ENCODE measurements at regions not wholly inside any gene's neighbourhood (a gene's known extent, or its start where the extent isn't known, plus 50 kb on each side); places are given as distances from the start of the nearest gene placed in this dataset.
A peak's percentile ranks its signal among the peaks of the same experiment; 100 is the strongest.

DNA sequence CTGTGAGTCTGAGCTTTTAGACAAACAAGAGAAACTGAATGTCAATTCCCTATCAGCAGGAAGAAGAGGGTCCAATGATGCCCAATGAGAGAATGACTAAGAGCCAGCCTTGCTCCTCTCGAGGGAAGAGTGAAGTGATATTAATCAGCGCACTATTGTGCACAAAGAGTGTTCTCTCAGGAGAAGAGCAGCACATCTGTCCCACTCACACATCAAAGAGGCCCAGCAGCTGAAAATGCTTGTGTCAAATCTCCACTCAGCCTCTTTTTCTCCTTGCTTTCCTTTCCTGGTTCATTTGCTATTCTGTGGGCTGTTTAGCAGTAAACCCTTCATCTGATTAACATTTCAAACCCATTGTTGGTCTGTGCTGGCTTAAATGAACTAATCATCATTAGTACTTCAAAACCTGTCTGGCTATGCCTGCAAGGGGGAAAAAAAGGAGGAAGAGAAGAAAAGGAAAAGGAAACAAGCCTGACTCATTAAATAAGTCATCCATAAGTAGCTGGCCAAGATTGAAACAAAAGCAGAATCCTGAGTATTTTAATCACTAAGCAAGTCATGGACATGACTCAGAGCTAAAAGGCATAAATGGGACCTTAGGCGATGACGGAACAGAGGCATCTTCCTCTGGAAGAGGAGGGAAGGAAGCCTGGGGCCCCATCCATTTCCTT is 912.7 kb downstream of the TUSC7 start:
- peak overlapping the region; percentile 93 for H3K27ac Mint-ChIP-seq (ENCODE audit: unreplicated experiment)
- H3K27me3 Mint-ChIP-seq (ENCODE audit: unreplicated experiment) = no peaks in the 10 kb centered on the region
- H3K4me1 Mint-ChIP-seq (ENCODE audit: unreplicated experiment) = peaks cover 23% of the 10 kb centered on the region
- TF ChIP-seq, protein P1, sequence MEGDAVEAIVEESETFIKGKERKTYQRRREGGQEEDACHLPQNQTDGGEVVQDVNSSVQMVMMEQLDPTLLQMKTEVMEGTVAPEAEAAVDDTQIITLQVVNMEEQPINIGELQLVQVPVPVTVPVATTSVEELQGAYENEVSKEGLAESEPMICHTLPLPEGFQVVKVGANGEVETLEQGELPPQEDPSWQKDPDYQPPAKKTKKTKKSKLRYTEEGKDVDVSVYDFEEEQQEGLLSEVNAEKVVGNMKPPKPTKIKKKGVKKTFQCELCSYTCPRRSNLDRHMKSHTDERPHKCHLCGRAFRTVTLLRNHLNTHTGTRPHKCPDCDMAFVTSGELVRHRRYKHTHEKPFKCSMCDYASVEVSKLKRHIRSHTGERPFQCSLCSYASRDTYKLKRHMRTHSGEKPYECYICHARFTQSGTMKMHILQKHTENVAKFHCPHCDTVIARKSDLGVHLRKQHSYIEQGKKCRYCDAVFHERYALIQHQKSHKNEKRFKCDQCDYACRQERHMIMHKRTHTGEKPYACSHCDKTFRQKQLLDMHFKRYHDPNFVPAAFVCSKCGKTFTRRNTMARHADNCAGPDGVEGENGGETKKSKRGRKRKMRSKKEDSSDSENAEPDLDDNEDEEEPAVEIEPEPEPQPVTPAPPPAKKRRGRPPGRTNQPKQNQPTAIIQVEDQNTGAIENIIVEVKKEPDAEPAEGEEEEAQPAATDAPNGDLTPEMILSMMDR (IDR thresholded peaks at IDR 0.05; ENCODE audit: unreplicated experiment) = no peak
- H3K36me3 Mint-ChIP-seq (ENCODE audit: low read depth, unreplicated experiment) = no peaks in the 10 kb centered on the region
- DNase-seq (ENCODE audit: low spot score) = peak; percentile 14
- H3K9me3 Mint-ChIP-seq (ENCODE audit: unreplicated experiment) = no peaks in the 10 kb centered on the region
- peak overlapping the region; percentile 23 for H3K4me3 Mint-ChIP-seq (ENCODE audit: unreplicated experiment)

DNA sequence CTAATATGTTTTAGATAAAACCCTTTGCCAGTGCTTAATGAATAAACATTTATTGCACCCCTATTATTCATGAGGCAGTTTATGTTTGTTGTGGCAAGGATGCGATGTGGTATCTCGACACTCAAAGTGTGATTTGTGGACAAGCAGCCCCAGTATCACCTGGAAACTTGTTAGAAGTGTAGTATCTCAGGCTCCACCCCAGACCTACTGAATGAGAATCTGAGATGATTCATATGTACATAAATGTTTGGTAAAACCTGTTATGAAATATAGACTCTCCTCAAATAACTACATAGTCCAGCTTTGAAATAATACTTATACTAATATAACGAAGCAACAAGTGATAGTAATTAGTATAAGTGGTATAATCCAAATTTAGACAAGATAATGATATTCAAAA is 914.8 kb downstream of the TUSC7 start:
- Mint-ChIP-seq H3K36me3 (ENCODE audit: low read depth, unreplicated experiment) (no peaks in the 10 kb centered on the region), H3K4me1 (ENCODE audit: unreplicated experiment) (peaks cover 29% of the 10 kb centered on the region), H3K9me3 (ENCODE audit: unreplicated experiment) (no peaks in the 10 kb centered on the region), H3K27ac (ENCODE audit: unreplicated experiment) (no peak overlapping the region), H3K27me3 (ENCODE audit: unreplicated experiment) (no peaks in the 10 kb centered on the region), H3K4me3 (ENCODE audit: unreplicated experiment) (no peak overlapping the region)
- TF ChIP-seq, protein P1 (IDR thresholded peaks at IDR 0.05; ENCODE audit: unreplicated experiment) = no peak
- DNase-seq (ENCODE audit: low spot score) = no peak

DNA sequence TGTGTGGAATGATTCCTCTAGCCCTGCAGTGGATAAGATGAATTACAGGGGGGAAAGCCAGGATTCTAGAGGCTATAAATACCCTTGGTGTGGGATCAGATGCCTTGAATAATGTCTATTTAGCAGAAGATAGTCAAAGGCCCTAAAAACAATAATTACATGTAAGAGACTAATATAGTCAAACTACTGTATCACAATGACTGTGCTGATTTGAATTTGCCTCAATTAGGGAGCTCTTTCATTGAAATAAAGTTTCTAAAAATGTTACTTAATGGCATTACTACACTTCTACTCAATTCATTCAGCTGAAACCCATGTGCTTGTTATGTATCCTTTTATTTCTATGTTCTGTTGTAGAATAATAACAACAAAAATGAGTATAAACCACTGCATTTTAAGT is 915.6 kb downstream of the TUSC7 start:
- DNase-seq (ENCODE audit: low spot score) = no peak
- no peaks in the 10 kb centered on the region for H3K27me3 Mint-ChIP-seq (ENCODE audit: unreplicated experiment)
- H3K9me3 Mint-ChIP-seq (ENCODE audit: unreplicated experiment) = no peaks in the 10 kb centered on the region
- H3K36me3 Mint-ChIP-seq (ENCODE audit: low read depth, unreplicated experiment) = no peaks in the 10 kb centered on the region
- peaks cover 29% of the 10 kb centered on the region for H3K4me1 Mint-ChIP-seq (ENCODE audit: unreplicated experiment)
- H3K4me3 Mint-ChIP-seq (ENCODE audit: unreplicated experiment) = no peak overlapping the region
- TF ChIP-seq, protein P1 (IDR thresholded peaks at IDR 0.05; ENCODE audit: unreplicated experiment) = no peak
- H3K27ac Mint-ChIP-seq (ENCODE audit: unreplicated experiment) = no peak overlapping the region

DNA sequence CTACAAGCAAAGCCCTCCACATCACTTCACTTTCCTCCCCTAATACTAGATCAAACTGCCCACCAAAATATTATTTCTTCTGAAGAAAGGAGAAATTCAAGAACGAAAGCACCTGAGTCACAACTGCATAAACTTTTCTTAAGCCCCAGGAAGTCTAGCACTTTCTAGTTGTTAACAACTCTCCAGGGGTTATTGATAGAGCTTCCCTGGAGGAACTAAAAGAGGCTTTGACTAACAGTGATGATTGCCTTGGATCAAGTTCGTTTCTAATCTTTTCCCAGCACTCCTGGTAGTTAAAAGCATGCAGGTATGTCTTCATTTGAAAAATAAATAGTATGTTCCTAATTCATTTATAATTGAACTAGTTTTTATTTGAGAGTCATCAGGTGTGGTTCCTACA is 917.0 kb downstream of the TUSC7 start:
- H3K36me3 Mint-ChIP-seq (ENCODE audit: low read depth, unreplicated experiment) = no peaks in the 10 kb centered on the region
- peaks cover 29% of the 10 kb centered on the region for H3K4me1 Mint-ChIP-seq (ENCODE audit: unreplicated experiment)
- no peak for DNase-seq (ENCODE audit: low spot score)
- no peaks in the 10 kb centered on the region for H3K27me3 Mint-ChIP-seq (ENCODE audit: unreplicated experiment)
- TF ChIP-seq, protein P1 (IDR thresholded peaks at IDR 0.05; ENCODE audit: unreplicated experiment) = no peak
- H3K27ac Mint-ChIP-seq (ENCODE audit: unreplicated experiment) = no peak overlapping the region
- no peaks in the 10 kb centered on the region for H3K9me3 Mint-ChIP-seq (ENCODE audit: unreplicated experiment)
- H3K4me3 Mint-ChIP-seq (ENCODE audit: unreplicated experiment) = no peak overlapping the region

DNA sequence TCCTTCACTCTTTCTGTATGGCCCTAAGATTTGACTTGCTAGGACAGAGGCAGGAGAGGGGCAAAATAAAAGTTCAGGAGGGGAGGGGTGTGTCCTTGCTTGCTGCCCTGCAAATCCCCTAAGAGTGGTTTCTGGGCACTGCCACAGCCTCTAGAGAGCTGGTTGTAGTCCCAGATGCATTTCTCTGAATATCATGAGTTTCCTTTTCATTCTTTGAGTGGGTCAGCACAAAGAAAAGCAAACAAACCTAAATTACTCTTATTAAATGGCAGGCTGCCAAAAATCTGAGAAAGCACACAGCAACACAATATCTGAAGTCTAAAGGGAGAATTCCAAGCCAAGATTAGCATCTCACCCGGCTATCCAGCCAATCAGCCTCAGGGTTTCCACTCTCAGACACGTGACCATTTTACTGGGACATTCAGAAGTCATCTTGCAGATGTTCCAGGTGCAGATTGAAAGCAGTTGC is 919.3 kb downstream of the TUSC7 start:
- Mint-ChIP-seq H3K4me3 (ENCODE audit: unreplicated experiment) (no peak overlapping the region), H3K9me3 (ENCODE audit: unreplicated experiment) (no peaks in the 10 kb centered on the region), H3K4me1 (ENCODE audit: unreplicated experiment) (peaks cover 14% of the 10 kb centered on the region), H3K27me3 (ENCODE audit: unreplicated experiment) (no peaks in the 10 kb centered on the region), H3K27ac (ENCODE audit: unreplicated experiment) (no peak overlapping the region), H3K36me3 (ENCODE audit: low read depth, unreplicated experiment) (no peaks in the 10 kb centered on the region)
- no peak for DNase-seq (ENCODE audit: low spot score)
- TF ChIP-seq, protein P1 (IDR thresholded peaks at IDR 0.05; ENCODE audit: unreplicated experiment) = no peak
